ENCODE measurements at regions not wholly inside any gene's neighbourhood (a gene's known extent, or its start where the extent isn't known, plus 50 kb on each side); places are given as distances from the start of the nearest gene placed in this dataset.
A peak's percentile ranks its signal among the peaks of the same experiment; 100 is the strongest.

DNA sequence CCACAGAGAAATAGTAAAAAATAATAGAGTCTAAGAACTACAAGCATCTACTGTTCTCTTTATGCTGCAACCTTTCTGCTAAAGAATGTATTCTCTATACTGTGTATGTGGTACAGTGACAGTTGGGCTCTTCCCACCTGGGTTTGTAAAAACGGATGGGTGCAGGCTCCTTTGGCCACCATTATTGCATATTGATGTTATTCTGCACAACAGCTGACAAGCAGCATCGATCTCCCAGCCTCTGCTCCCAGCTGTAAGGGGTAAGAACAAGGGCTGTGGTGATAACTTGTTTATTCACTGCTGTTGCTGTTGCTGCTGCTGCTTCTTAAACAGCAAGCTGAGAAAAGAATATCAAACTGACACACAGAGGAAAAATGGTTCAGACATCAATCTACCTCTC lies 56.1 kb downstream of the KCNRG start:
- no peak for DNase-seq

GRCh38 chr13:50072676-50073075 lies 57.4 kb downstream of the KCNRG start:
- no peak for DNase-seq

DNA sequence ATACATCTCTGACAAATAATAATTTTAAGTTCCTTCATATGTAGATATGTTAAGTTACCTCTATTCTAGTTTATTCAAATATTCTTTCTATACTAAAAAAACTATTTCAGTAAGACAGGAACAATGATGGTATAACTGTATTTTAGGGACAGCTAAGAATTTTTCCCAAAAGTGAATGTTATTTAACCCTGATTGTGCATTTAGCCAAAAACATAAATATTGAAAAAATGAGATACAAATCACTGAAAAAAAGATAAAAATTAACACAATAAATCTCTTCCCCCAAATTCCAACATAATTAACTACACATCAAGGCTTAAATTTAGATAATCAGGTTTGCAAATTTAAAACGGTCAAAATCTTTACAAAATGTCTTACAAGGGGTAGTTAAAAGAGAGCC lies 58.1 kb downstream of the KCNRG start:
- no peak for DNase-seq

- DNase-seq = no peak
Observed at GRCh38 chr13:50074843-50075242, 59.6 kb downstream of the KCNRG start.

GRCh38 chr13:50075619-50076097 lies 60.4 kb downstream of the KCNRG start:
- no peak for DNase-seq

- DNase-seq = no peak
Observed at GRCh38 chr13:50077431-50077830, 62.2 kb downstream of the KCNRG start.

- no peak for DNase-seq
Observed at GRCh38 chr13:50078231-50078894, 63.1 kb downstream of the KCNRG start.

DNA sequence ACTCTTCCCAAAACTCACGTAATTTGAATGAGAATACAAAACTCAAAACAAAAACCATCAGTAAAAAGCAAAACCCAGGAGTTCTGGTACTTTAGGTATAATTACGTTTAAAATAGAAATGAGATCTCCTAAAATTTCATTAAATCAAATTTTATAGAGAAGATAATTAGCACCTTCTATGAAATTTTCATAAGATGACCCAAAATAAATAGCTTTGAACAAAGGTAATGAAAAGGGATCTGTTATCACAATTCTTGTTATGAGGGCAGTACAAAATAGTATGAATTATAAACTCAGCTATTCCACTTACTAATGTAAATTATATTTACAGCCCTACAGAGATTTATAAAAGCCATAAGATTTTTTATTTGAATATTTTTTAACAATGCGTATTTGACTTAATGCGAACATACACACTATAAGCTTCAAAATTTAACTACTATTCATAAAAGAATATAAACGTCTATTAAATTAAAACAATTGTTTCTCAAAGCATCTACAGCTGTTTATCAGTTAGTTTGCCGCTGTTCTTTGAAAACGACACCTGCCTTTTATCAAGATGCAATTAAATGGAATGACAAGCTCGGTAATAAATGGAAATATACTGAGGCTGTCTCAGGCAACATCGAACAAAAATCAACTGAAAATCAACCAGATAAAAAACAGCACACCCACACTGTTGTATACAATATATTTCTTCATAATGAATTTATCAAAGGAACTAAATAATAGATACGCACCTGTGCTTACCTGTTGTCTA lies 63.8 kb downstream of the KCNRG start:
- DNase-seq = peak; percentile 35

DNA sequence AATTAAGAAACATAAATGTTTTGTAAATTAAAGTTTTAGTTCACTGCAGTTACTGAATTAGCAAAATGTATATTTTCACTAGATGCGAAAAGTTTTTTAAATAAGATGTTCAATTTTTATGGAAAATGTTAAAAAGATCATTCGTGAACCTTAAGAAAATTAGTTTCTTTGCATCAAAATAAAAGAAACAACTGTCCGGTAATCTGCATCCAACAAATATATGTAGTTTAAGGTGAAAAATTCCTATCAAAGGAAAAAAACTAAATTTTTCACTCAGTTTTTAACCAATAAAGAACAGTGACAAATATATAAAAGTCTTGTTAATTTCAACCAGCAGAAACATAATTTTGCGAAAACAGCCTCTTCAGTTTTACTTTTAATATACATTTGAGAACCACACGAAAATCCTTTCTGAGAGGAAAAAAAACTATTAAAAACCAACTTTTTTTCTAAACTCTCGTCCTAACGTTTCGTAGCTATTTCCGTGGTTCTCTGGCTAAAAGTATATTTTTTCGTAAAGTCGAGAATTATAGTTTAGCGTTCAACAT lies 64.5 kb downstream of the KCNRG start:
- DNase-seq = no peak

DNA sequence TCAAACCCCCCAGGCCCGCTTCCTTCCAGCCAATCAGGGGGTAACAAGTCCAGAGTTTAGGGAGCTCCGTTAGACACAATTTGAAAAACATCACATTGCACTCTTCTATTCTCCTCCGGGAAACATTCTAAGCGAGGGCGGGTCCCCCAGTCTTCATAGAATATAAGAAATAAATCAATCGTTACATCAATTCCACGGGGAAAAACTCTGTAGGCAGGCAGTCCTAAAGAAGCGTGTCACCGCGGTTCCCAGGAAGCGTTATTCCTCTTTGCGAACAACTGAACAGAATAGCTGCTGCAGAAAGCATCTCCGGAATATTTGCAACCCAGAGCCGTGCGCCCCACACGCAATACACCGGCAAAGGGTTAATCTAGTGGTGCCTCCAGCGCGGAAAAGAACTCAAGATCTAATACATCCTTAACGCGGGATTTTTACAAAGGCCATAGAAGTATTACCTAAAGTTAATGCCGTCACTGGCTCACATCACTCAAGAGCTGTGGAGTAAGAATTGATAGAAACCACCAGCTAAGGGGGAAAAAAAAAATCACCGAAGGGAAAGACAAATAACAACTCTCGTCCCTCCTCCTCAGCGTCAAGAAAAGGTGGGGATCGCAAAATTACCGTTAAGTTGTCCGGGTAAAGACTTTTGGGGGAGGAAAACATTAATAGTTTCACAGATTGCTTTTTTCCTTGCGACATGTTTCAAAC lies 65.1 kb downstream of the KCNRG start:
- DNase-seq = peak; percentile 27

GRCh38 chr13:50080911-50081678 lies 65.9 kb downstream of the KCNRG start:
- DNase-seq = peak; percentile 28

DNA sequence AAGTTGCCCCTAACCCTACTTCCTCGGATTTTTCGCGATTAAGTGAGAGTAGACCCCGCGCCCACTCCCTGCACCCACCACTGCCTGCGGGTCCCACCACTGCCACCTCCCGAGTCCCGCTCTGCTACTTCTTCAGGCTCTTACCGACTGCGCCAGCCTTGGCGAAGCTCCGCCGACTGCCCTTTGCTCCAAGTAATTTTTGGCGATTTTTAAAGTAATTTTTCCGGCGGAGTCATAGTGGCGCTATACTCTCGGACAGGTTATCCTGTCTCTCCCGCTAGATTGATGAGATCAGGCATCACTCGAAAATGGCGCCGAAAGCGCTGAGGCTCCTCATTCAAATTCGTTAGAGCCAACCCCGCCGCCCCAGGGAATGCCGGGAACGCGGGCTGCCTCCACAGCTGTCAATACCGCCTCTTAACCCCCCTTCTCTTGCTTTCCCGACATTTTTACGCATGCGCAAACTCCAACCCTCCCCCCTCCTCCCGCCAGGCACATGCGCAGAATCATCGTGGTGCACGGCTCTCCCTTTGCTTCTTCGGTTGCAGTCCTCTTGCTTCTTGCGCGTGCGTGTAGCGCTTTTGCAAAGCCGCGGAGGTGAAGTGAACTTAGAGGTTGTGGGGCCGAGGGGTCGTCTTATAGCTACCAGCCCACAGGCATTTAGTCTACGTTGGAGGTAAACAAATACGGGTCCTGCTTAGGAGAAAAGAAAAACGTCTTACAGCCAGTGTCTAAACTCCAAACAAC lies 66.6 kb downstream of the KCNRG start:
- peak; percentile 93 for DNase-seq

- peak; percentile 71 for DNase-seq
Observed at GRCh38 chr13:50082426-50083281, 67.4 kb downstream of the KCNRG start.

DNA sequence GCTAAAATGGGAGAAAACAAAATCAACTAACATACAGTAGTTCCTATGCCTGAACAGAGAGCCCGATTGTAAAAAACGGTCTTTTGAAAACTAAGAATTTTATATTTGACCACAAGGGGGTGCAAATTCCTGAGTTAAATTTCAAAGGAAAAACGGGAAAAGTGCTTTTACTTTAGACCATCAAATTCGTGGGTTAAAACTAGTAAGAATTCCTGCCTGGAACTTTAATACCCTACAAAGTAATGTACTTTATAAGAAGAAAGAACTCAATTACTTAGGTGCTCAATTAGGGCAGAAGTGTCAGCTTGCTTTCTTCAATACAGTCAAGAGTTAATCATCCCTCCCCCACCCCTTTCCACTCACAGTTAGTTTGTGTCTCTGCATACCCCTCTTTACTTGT lies 69.8 kb downstream of the KCNRG start:
- no peak for DNase-seq

- DNase-seq = no peak
Observed at GRCh38 chr13:50089633-50090032, 74.4 kb downstream of the KCNRG start.

DNA sequence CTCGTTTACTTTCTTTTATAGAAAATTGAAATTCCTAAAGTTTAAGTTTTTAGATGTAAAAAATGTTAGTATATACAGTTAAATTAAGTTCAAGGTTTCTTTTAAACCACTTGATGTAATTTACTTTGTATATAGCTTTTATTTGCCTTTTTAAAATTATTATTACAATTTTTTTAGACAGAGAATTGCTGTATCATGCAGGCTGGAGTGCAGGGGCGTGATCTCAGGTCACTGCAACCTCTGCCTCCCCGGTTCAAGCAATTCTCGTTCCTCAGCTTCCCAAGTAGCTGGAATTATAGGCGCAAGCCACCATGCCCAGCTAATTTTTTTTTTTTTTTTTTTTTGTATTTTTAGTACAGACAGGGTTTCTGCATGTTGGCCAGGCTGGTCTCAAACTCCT lies 75.0 kb downstream of the KCNRG start:
- no peak for DNase-seq

DNA sequence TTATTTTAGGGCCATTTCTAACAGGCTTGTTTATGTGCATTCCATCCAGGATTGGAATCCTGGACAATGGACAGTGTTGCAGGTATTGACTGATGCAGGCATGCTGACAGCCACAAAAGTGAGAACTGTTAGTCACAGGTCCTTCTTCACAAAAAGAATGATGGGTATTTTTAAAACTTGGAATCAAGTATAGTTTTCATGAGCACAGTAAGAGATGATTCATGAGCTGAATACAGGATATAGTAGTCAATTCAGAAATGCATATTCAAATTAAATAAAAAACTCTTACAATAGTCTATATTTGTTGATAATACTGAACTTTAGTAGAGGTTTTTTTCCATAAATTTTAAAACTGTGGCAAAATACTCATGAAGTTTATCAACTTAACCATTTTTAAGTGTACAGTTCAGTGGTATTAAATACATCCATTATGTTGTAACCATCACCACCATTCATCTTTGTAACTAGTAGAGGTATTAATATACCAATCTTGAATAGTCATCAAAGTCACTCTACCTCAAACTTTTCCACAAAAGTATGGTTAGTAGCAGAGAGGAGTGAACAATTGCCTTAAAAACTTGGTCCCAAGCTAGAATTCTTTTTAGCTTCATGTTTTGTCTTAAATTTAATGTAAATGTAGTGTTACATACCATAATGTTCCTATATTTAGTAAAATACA lies 79.5 kb downstream of the KCNRG start:
- DNase-seq = no peak

DNA sequence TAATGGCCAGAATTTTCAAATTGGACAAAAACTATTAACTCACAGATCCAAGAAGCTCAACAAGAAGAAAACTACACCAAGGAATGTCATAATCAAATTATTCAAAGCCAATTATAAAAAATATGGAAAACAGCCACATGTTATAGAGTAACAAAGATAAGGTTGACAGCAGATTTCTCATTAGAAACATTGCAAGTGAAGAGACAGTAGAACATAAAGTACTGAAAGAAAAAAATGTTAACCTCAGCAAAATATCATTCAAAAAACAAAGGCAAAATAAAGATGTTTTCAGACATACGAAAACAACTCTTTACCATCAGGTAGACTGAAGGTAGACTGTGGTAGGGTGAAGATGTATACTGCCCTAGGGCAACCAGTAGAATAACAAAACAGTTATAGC lies 83.4 kb downstream of the KCNRG start:
- DNase-seq = no peak

- no peak for DNase-seq
Observed at GRCh38 chr13:50099473-50099872, 84.2 kb downstream of the KCNRG start.

- no peak for DNase-seq
Observed at GRCh38 chr13:50101590-50101989, 86.3 kb downstream of the KCNRG start.

Measured in NCI-H1105 treated with DMSO at 0.1 percent for 48 hours (cell line).